Right atrium auricular region (tissue), 2 donors: ENCODE measurements at regions not wholly inside any gene's neighbourhood (a gene's known extent, or its start where the extent isn't known, plus 50 kb on each side); places are given as distances from the start of the nearest gene placed in this dataset.

Experiments
- DNase-seq: peaks from one replicate; pipeline ENCODE4 v3.0.0-alpha.2; 2019; ENCODE audit warnings: low spot score
- H3K27ac ChIP-seq, 2 donors: fragments of 200-600 bp; sonication (generic); 1 replicate in 1 of 2; 2 replicates in 1 of 2; pipeline ENCODE4 v1.5.1; 2016 to 2019
- H3K27me3 ChIP-seq, 2 donors: fragments of 200-600 bp; sonication (generic); one replicate each; pipeline versions ENCODE4 v1.5.1 to v1.6.0; 2017 to 2019
- H3K36me3 ChIP-seq: fragments of 200-600 bp; sonication (generic); one replicate; pipeline ENCODE4 v1.5.1; 2016
- H3K4me1 ChIP-seq, 2 donors: fragments of 200-600 bp; sonication (generic); one replicate each; pipeline versions ENCODE4 v1.5.1 to v1.6.0; 2017 to 2019
- H3K4me3 ChIP-seq, 2 donors: fragments of 200-600 bp; sonication (generic); 1 replicate in 1 of 2; 2 replicates in 1 of 2; pipeline ENCODE4 v1.5.1; 2017 to 2019; ENCODE audit warnings: mild to moderate bottlenecking in 1 of 2, moderate library complexity in 1 of 2
- H3K9me3 ChIP-seq, 2 donors: fragments of 200-600 bp; sonication (generic); one replicate each; pipeline ENCODE4 v1.5.1; 2019
- CTCF ChIP-seq, 2 donors: fragments of 200-600 bp; sonication (generic); IDR thresholded peaks; one replicate each; pipeline ENCODE4 v1.5.1; 2019; ENCODE audit warnings: antibody characterized with exemption in 2 of 2

GRCh38 chr4:92064574-92064973, 239.2 kb upstream of the GRID2 start:
- Histone ChIP-seq H3K27me3 (no peaks in the 10 kb centered on the region), H3K4me1 (no peaks in the 10 kb centered on the region), H3K4me3 (no peak overlapping the region), H3K27ac (no peak overlapping the region), H3K9me3 (no peaks in the 10 kb centered on the region), H3K36me3 (no peaks in the 10 kb centered on the region)
- TF ChIP-seq CTCF (IDR thresholded peaks at IDR 0.05) = no peak
- DNase-seq = no peak

- TF ChIP-seq CTCF (IDR thresholded peaks at IDR 0.05) = no peak
- H3K27me3 ChIP-seq = no peaks in the 10 kb centered on the region
- H3K27ac ChIP-seq = no peak overlapping the region
- H3K4me1 ChIP-seq = no peaks in the 10 kb centered on the region
- no peaks in the 10 kb centered on the region for H3K9me3 ChIP-seq
- no peaks in the 10 kb centered on the region for H3K36me3 ChIP-seq
- DNase-seq = no peak
- H3K4me3 ChIP-seq = no peak overlapping the region
These were observed 237.3 kb upstream of the GRID2 start for GRCh38 chr4:92066485-92066884.

GRCh38 chr4:92071587-92071986, 232.2 kb upstream of the GRID2 start:
- no peak for TF ChIP-seq CTCF (IDR thresholded peaks at IDR 0.05)
- H3K27ac ChIP-seq = no peak overlapping the region
- DNase-seq = no peak

DNA sequence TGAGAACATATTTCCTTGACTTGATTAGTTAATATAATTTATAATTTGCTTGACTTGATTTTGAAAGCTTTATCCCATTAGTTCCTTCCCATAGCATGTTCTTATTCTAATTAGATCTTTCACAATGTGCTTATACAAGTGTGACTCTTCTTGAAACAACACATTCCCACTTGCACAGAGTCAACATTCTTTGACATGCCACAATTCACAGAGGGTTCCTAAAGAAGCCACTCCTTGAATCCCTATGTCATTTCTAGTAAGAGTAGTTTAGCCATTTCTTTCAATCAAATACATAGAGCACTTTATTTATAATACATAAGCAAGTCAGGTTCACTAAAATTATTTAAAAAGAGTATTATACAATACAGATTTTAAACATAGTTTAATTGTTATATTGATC, 228.9 kb upstream of the GRID2 start:
- Histone ChIP-seq H3K36me3 (no peaks in the 10 kb centered on the region), H3K27me3 (no peaks in the 10 kb centered on the region), H3K9me3 (peaks cover 0 to 3% of the 10 kb centered on the region in 2 donors), H3K27ac (no peak overlapping the region), H3K4me1 (no peaks in the 10 kb centered on the region), H3K4me3 (no peak overlapping the region)
- no peak for TF ChIP-seq CTCF (IDR thresholded peaks at IDR 0.05)
- no peak for DNase-seq

More at GRCh38 chr4:92071587-92071986, 232.2 kb upstream of the GRID2 start:
- no peaks in the 10 kb centered on the region for H3K27me3 ChIP-seq
- H3K36me3 ChIP-seq = no peaks in the 10 kb centered on the region
- no peak overlapping the region for H3K4me3 ChIP-seq
- no peaks in the 10 kb centered on the region for H3K4me1 ChIP-seq
- H3K9me3 ChIP-seq = peaks cover 0 to 3% of the 10 kb centered on the region in 2 donors

- Histone ChIP-seq H3K27ac (no peak overlapping the region), H3K27me3 (no peaks in the 10 kb centered on the region), H3K36me3 (no peaks in the 10 kb centered on the region), H3K4me3 (no peak overlapping the region), H3K9me3 (no peaks in the 10 kb centered on the region), H3K4me1 (no peaks in the 10 kb centered on the region)
- DNase-seq = no peak
- TF ChIP-seq CTCF (IDR thresholded peaks at IDR 0.05) = no peak
These were observed 212.9 kb upstream of the GRID2 start for GRCh38 chr4:92090887-92091286.

DNA sequence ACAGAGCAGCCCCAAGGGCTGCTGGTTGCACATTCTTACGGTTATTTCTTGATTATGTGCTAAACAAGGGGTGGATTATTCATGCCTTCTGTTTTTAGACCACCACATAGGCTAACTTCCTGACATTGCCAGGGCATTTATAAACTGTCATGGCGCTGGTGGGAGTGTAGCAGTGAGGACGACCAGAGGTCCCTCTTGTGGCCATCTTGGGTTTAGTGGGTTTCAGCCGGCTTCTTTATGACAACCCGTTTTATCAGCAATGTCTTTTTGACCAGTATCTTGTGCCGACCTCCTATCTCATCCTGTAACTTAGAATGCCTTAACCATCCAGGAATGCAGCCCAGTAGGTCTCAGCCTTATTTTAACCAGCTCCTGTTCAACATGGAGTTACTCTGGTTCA, 212.4 kb upstream of the GRID2 start:
- TF ChIP-seq CTCF (IDR thresholded peaks at IDR 0.05) = no peak
- no peaks in the 10 kb centered on the region for H3K36me3 ChIP-seq

More for the DNA sequence above, 212.4 kb upstream of the GRID2 start:
- Histone ChIP-seq H3K27ac (no peak overlapping the region), H3K4me3 (no peak overlapping the region), H3K4me1 (no peaks in the 10 kb centered on the region), H3K27me3 (no peaks in the 10 kb centered on the region), H3K9me3 (no peaks in the 10 kb centered on the region)
- no peak for DNase-seq
